Breast epithelium (tissue), 4 donors: ENCODE measurements at regions not wholly inside any gene's neighbourhood (a gene's known extent, or its start where the extent isn't known, plus 50 kb on each side); places are given as distances from the start of the nearest gene placed in this dataset.

ENCODE experiments used
- DNase-seq, 2 donors: peaks; one replicate each; pipeline ENCODE4 v3.0.0-alpha.2; 2019; ENCODE audit warnings: low spot score in 2 of 2
- H3K27ac ChIP-seq, 2 donors: fragments of 200-600 bp; sonication (generic) in 1 of 2; one replicate each; pipeline ENCODE4 v1.5.1; 2016 to 2019; ENCODE audit warnings: mild to moderate bottlenecking in 1 of 2
- H3K27me3 ChIP-seq, 2 donors: fragments of 200-600 bp; sonication (generic) in 1 of 2; one replicate each; pipeline versions ENCODE4 v1.5.1 to v1.6.0; 2017 to 2019; ENCODE audit warnings: control low read depth in 1 of 2, mild to moderate bottlenecking in 1 of 2
- H3K36me3 ChIP-seq: fragments of 200-600 bp; one replicate; pipeline ENCODE4 v1.5.1; 2019
- H3K4me1 ChIP-seq, 2 donors: fragments of 200-600 bp; sonication (generic); one replicate each; pipeline ENCODE4 v1.5.1; 2016 to 2019; ENCODE audit warnings: control low read depth in 1 of 2
- H3K4me3 ChIP-seq, 3 donors: fragments of 200-600 bp; sonication (generic); 1 replicate in 2 of 3; 2 replicates in 1 of 3; pipeline ENCODE4 v1.5.1; 2016 to 2019; ENCODE audit warnings: mild to moderate bottlenecking in 3 of 3, moderate library complexity in 2 of 3
- H3K9me3 ChIP-seq, 2 donors: fragments of 200-600 bp; sonication (generic) in 1 of 2; one replicate each; pipeline ENCODE4 v1.5.1; 2016 to 2019; ENCODE audit warnings: control low read depth in 1 of 2
- CTCF ChIP-seq, 3 donors: fragments of 450-650 bp; IDR thresholded peaks; one replicate each; pipeline ENCODE4 v1.5.1; 2016 to 2017; ENCODE audit warnings: antibody characterized with exemption in 3 of 3, mild to moderate bottlenecking in 3 of 3, moderate library complexity in 3 of 3
- POLR2A ChIP-seq: fragments of 450-650 bp; IDR thresholded peaks from one replicate; pipeline ENCODE4 v1.6.1; 2016; ENCODE audit warnings: antibody characterized with exemption, mild to moderate bottlenecking, moderate library complexity
- POLR2AphosphoS5 ChIP-seq, 3 donors: sonication (generic); formaldehyde crosslinking; IDR thresholded peaks; one replicate each; pipeline ENCODE4 v1.6.1; 2017; ENCODE audit warnings: antibody characterized with exemption in 3 of 3
- intact Hi-C: fragments of 100-400 bp; cut with DNase I; formaldehyde crosslinking; loops from one replicate; pipeline ENCODE4 v1.15.1; 2023; ENCODE audit warnings: low total_unique reads

- Histone ChIP-seq H3K4me1 (no peaks in the 10 kb centered on the region), H3K27ac (peak overlapping the region; percentile 62 to 78), H3K27me3 (no peaks in the 10 kb centered on the region), H3K9me3 (no peaks in the 10 kb centered on the region), H3K36me3 (no peaks in the 10 kb centered on the region), H3K4me3 (no peak overlapping the region)
- intact Hi-C loops = loop anchor here (2.0 kb wide), 1 partner anchor 31 kb away; no protein-coding TSS in a partner anchor
- peak in 1 of 2 donors; percentile 45 for DNase-seq
- no peak for TF ChIP-seq CTCF (IDR thresholded peaks at IDR 0.05)
- TF ChIP-seq POLR2AphosphoS5 (IDR thresholded peaks at IDR 0.05) = peak in 1 of 3 donors; percentile 21
Measured at GRCh38 chr5:124948062-124948753, 201.8 kb upstream of the ZNF608 start.

- Histone ChIP-seq H3K27ac (peak overlapping the region; percentile 62 to 78), H3K9me3 (no peaks in the 10 kb centered on the region), H3K4me3 (no peak overlapping the region), H3K27me3 (no peaks in the 10 kb centered on the region), H3K4me1 (no peaks in the 10 kb centered on the region), H3K36me3 (no peaks in the 10 kb centered on the region)
- intact Hi-C loops = loop anchor here (2.0 kb wide), 1 partner anchor 30 kb away; no protein-coding TSS in a partner anchor
- DNase-seq = no peak
- no peak for TF ChIP-seq POLR2AphosphoS5 (IDR thresholded peaks at IDR 0.05)
- no peak for TF ChIP-seq CTCF (IDR thresholded peaks at IDR 0.05)
- no peak for TF ChIP-seq POLR2A
Measured at GRCh38 chr5:124948754-124949275, 202.4 kb upstream of the ZNF608 start.

GRCh38 chr5:124949862-124950261, 203.4 kb upstream of the ZNF608 start:
- intact Hi-C loops = loop anchor here (2.0 kb wide), 1 partner anchor 29 kb away; no protein-coding TSS in a partner anchor
- peak in 1 of 2 donors; percentile 79 for DNase-seq
- Histone ChIP-seq H3K4me3 (no peak overlapping the region), H3K4me1 (no peaks in the 10 kb centered on the region), H3K36me3 (no peaks in the 10 kb centered on the region), H3K27ac (peak overlapping the region; percentile 61 to 78), H3K27me3 (no peaks in the 10 kb centered on the region), H3K9me3 (no peaks in the 10 kb centered on the region)
- no peak for TF ChIP-seq POLR2AphosphoS5 (IDR thresholded peaks at IDR 0.05)
- no peak for TF ChIP-seq POLR2A
- no peak for TF ChIP-seq CTCF (IDR thresholded peaks at IDR 0.05)

GRCh38 chr5:124951105-124951504, 204.7 kb upstream of the ZNF608 start:
- Histone ChIP-seq H3K27ac (no peak overlapping the region), H3K4me1 (no peaks in the 10 kb centered on the region), H3K36me3 (no peaks in the 10 kb centered on the region), H3K9me3 (no peaks in the 10 kb centered on the region), H3K27me3 (no peaks in the 10 kb centered on the region), H3K4me3 (no peak overlapping the region)
- intact Hi-C loops = no loop called here
- no peak for DNase-seq
- TF ChIP-seq POLR2AphosphoS5 (IDR thresholded peaks at IDR 0.05) (no peak), CTCF (IDR thresholded peaks at IDR 0.05) (no peak), POLR2A (no peak)

GRCh38 chr5:124951661-124952060, 205.2 kb upstream of the ZNF608 start:
- intact Hi-C loops = loop anchor here (2.0 kb wide), 1 partner anchor 49 kb away; no protein-coding TSS in a partner anchor
- Histone ChIP-seq H3K27me3 (no peaks in the 10 kb centered on the region), H3K36me3 (no peaks in the 10 kb centered on the region), H3K4me1 (no peaks in the 10 kb centered on the region), H3K4me3 (no peak overlapping the region), H3K27ac (no peak overlapping the region), H3K9me3 (no peaks in the 10 kb centered on the region)
- no peak for DNase-seq
- TF ChIP-seq POLR2A (no peak), CTCF (IDR thresholded peaks at IDR 0.05) (no peak), POLR2AphosphoS5 (IDR thresholded peaks at IDR 0.05) (no peak)
